ENCODE measurements at regions not wholly inside any gene's neighbourhood (a gene's known extent, or its start where the extent isn't known, plus 50 kb on each side); places are given as distances from the start of the nearest gene placed in this dataset.

- no peak for ATAC-seq
- Mint-ChIP-seq H3K4me1 (no peaks in the 10 kb centered on the region), H3K36me3 (peaks cover 4% of the 10 kb centered on the region), H3K9me3 (peaks cover 19% of the 10 kb centered on the region), H3K27ac (no peak overlapping the region), H3K4me3 (no peak overlapping the region), H3K27me3 (ENCODE audit: low read depth) (0 out of 2 replicates have a peak, but pooled peaks cover 4% of the 10 kb centered on the region)
- ChIA-PET CTCF (interaction anchor here (1.3 kb wide), 1 partner anchor 96 kb away, joined by 5 read pairs; no protein-coding TSS in a partner anchor), POLR2A (no interaction called here)
- TF ChIP-seq CDX4 (CRISPR knock-in tag; IDR thresholded peaks at IDR 0.05; ENCODE audit: borderline replicate concordance) (no peak), JUN (CRISPR knock-in tag; IDR thresholded peaks at IDR 0.05) (no peak), NR3C1 (CRISPR knock-in tag; conservative IDR thresholded peaks at IDR 0.05; ENCODE audit: low read depth) (no peak), FOXK1 (CRISPR knock-in tag; IDR thresholded peaks at IDR 0.05) (no peak), TEAD4 (CRISPR knock-in tag; IDR thresholded peaks at IDR 0.05) (no peak), NFE2L1 (CRISPR knock-in tag; IDR thresholded peaks at IDR 0.05) (no peak), USF2 (CRISPR knock-in tag; IDR thresholded peaks at IDR 0.05) (no peak), ZNF281 (CRISPR knock-in tag; IDR thresholded peaks at IDR 0.05) (no peak), ZNF671 (CRISPR knock-in tag; IDR thresholded peaks at IDR 0.05) (no peak), ATF3 (CRISPR knock-in tag; conservative IDR thresholded peaks at IDR 0.05) (no peak), E2F4 (CRISPR knock-in tag; IDR thresholded peaks at IDR 0.05; ENCODE audit: borderline replicate concordance, low read depth) (no peak), MLX (CRISPR knock-in tag; IDR thresholded peaks at IDR 0.05) (no peak)
- DNase-seq (ENCODE audit: low spot score) = no peak
These were observed 134.4 kb downstream of the ERMARD start for GRCh38 chr6:169885831-169886230.

- H3K9me3 Mint-ChIP-seq = peaks cover 15% of the 10 kb centered on the region
- no peak for ATAC-seq
- H3K36me3 Mint-ChIP-seq = no peaks in the 10 kb centered on the region
- CTCF ChIA-PET = no interaction called here
- no peak overlapping the region for H3K27ac Mint-ChIP-seq
- DNase-seq (ENCODE audit: low spot score) = no peak
- POLR2A ChIA-PET = no interaction called here
- no peaks in the 10 kb centered on the region for H3K27me3 Mint-ChIP-seq (ENCODE audit: low read depth)
- H3K4me1 Mint-ChIP-seq = no peaks in the 10 kb centered on the region
- H3K4me3 Mint-ChIP-seq = no peak overlapping the region
- TF ChIP-seq E2F5 (CRISPR knock-in tag; IDR thresholded peaks at IDR 0.05) = no peak
- no peak for TF ChIP-seq ZNF219 (CRISPR knock-in tag; IDR thresholded peaks at IDR 0.05; ENCODE audit: borderline replicate concordance)
- TF ChIP-seq FOXP1 (CRISPR knock-in tag; IDR thresholded peaks at IDR 0.05; ENCODE audit: borderline replicate concordance) = no peak
- TF ChIP-seq ZNF138 (CRISPR knock-in tag; conservative IDR thresholded peaks at IDR 0.05) = no peak
- no peak for TF ChIP-seq TP53 (CRISPR knock-in tag; IDR thresholded peaks at IDR 0.05)
- TF ChIP-seq ZNF512 (CRISPR knock-in tag; IDR thresholded peaks at IDR 0.05; ENCODE audit: borderline replicate concordance) = no peak
- no peak for TF ChIP-seq HMGA2 (CRISPR knock-in tag; IDR thresholded peaks at IDR 0.05)
- no peak for TF ChIP-seq ATF1 (CRISPR knock-in tag; IDR thresholded peaks at IDR 0.05)
- TF ChIP-seq ARID4B (CRISPR knock-in tag; IDR thresholded peaks at IDR 0.05; ENCODE audit: borderline replicate concordance) = no peak
These were observed 133.7 kb downstream of the ERMARD start for GRCh38 chr6:169885131-169885530.

Measured in WTC11 (cell line).